ENCODE measurements at regions not wholly inside any gene's neighbourhood (a gene's known extent, or its start where the extent isn't known, plus 50 kb on each side); places are given as distances from the start of the nearest gene placed in this dataset.

DNA sequence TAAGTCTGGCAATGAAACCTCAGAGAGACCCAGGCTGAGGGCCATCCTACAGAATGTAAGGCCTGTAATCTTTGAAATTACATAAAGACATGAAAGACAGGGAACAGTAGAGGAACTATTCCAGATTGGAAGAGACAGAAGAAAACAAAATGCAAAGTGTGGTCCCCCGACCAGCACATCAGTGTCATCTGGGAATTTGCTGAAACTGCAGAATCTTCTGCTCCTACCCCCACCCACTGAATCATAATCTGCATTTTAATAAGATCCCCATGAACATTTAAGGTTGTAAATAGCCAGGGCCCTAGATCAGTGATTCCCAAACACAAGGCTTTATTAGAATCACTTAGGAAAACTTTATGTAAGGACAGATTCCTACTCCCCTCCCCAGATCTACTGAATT is 154.4 kb downstream of the NOC3L start:
- Mint-ChIP-seq H3K27me3 (no peaks in the 10 kb centered on the region), H3K27ac (no peak overlapping the region), H3K4me1 (peaks cover 0 to 15% (median 7%) of the 10 kb centered on the region in 3 donors), H3K9me3 (peaks cover 0 to 3% (median 0%) of the 10 kb centered on the region in 3 donors), H3K36me3 (no peaks in the 10 kb centered on the region), H3K4me3 (no peak overlapping the region)
- Histone ChIP-seq H3K9me3 (no peaks in the 10 kb centered on the region), H3K27me3 (replicated peaks in 1 of 2; ENCODE audit: control insufficient read depth in 2 of 2, extremely low read depth in 1 of 2, insufficient read depth in 2 of 2, low read length in 1 of 2) (peaks cover 0 to 2% of the 10 kb centered on the region in 2 experiments), H3K36me3 (ENCODE audit: control insufficient read depth in 2 of 2, extremely low read depth in 1 of 2, insufficient read depth in 1 of 2, low read length in 1 of 2) (no peaks in the 10 kb centered on the region), H3K4me3 (ENCODE audit: control insufficient read depth in 1 of 2, extremely low read depth in 1 of 2, low read length in 1 of 2) (no peak overlapping the region), H3K4me1 (ENCODE audit: control insufficient read depth in 1 of 2, extremely low read depth in 1 of 2, insufficient read depth in 2 of 2, low read length in 2 of 2) (peaks cover 0 to 8% of the 10 kb centered on the region in 2 experiments), H3K27ac (ENCODE audit: low read length) (no peak overlapping the region)
- WGBS (ENCODE audit: insufficient coverage), result 63% methylated on average over 1 of the region's 1 CpG
- DNase-seq (no peak), ATAC-seq (replicated peaks in 1 of 4) (no peak)
- CTCF ChIA-PET, result no interaction called here
- POLR2A ChIA-PET, result no interaction called here

DNA sequence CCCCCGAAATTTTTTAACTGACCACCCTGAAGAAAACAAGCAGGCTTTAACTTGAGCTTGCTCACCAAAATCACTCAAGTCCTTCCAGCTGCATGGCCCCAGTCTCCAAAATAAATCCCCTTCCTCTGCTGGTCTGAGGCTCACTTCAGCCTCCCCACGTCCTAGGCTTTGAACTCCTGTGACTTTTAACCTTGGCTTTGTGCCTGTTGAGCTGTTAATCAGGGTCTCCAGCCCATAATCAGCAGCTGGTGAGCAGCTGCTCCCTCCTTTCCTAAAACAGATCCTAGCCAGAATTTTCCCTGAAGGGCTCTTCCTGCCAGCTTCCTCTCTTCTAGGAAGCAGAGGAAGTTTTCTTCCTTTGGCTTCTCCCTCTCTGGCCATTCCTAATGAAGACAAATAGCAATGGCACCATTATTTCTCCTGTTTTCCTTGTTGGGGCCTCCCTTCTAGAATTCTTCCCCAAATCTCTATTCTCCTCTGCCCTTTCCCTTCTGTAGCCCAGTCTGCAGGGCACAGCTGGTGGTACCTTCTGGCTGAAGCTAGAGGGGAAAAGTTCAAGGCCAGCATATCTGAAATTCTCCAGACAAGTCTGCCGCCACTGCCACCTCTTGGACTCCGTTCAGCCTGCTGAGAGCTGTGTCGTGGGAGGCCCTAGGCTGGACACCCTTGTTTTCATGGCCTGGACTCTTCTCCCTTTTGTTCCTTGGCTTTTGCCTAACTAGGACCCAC is 152.1 kb downstream of the NOC3L start:
- no peak overlapping the region for H3K4me3 ChIP-seq (ENCODE audit: control insufficient read depth in 1 of 2, extremely low read depth in 1 of 2, low read length in 1 of 2)
- ChIA-PET POLR2A (no interaction called here), CTCF (no interaction called here)
- Mint-ChIP-seq H3K4me1 (peaks cover 0 to 15% (median 7%) of the 10 kb centered on the region in 3 donors), H3K9me3 (peaks cover 0 to 3% (median 0%) of the 10 kb centered on the region in 3 donors), H3K4me3 (no peak overlapping the region), H3K27ac (no peak overlapping the region), H3K36me3 (no peaks in the 10 kb centered on the region), H3K27me3 (peaks cover 8 to 9% of the 10 kb centered on the region in 2 donors)
- DNase-seq, result no peak
- H3K9me3 ChIP-seq, result no peaks in the 10 kb centered on the region
- peaks cover 0 to 6% of the 10 kb centered on the region in 2 experiments for H3K27me3 ChIP-seq (replicated peaks in 1 of 2; ENCODE audit: control insufficient read depth in 2 of 2, extremely low read depth in 1 of 2, insufficient read depth in 2 of 2, low read length in 1 of 2)
- no peaks in the 10 kb centered on the region for H3K36me3 ChIP-seq (ENCODE audit: control insufficient read depth in 2 of 2, extremely low read depth in 1 of 2, insufficient read depth in 1 of 2, low read length in 1 of 2)
- no peak overlapping the region for H3K27ac ChIP-seq (ENCODE audit: low read length)
- H3K4me1 ChIP-seq (ENCODE audit: control insufficient read depth in 1 of 2, extremely low read depth in 1 of 2, insufficient read depth in 2 of 2, low read length in 2 of 2), result peaks cover 0 to 8% of the 10 kb centered on the region in 2 experiments
- no peak for ATAC-seq (replicated peaks in 1 of 4)
- 65% methylated on average over 5 of the region's 5 CpGs for WGBS (ENCODE audit: insufficient coverage)

DNA sequence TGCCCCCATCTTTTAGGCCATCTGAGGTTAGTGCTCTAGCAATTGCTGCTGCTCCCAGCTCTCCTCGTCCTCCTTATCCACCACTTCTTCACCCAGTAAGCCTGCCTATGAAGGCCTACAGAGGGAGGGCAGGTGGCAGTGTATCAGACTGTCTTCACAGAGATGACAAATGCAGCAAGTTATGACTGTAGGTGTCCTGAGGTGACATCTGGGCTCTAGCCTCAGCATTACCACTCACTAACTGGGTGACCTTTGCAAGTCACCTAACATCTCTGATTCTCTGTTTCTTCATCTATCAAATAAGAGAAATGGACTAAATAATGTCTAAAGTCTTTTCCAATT is 151.6 kb downstream of the NOC3L start:
- H3K4me1 Mint-ChIP-seq, result peaks cover 0 to 10% (median 3%) of the 10 kb centered on the region in 3 donors
- peaks cover 8 to 9% of the 10 kb centered on the region in 2 donors for H3K27me3 Mint-ChIP-seq
- H3K36me3 Mint-ChIP-seq, result no peaks in the 10 kb centered on the region
- no peak overlapping the region for H3K4me3 Mint-ChIP-seq
- no peaks in the 10 kb centered on the region for H3K36me3 ChIP-seq (ENCODE audit: control insufficient read depth in 2 of 2, extremely low read depth in 1 of 2, insufficient read depth in 1 of 2, low read length in 1 of 2)
- DNase-seq (no peak), ATAC-seq (replicated peaks in 1 of 4) (no peak)
- ChIA-PET CTCF (no interaction called here), POLR2A (no interaction called here)
- no peaks in the 10 kb centered on the region for H3K9me3 ChIP-seq
- H3K4me1 ChIP-seq (ENCODE audit: control insufficient read depth in 1 of 2, extremely low read depth in 1 of 2, insufficient read depth in 2 of 2, low read length in 2 of 2), result peaks cover 0 to 6% of the 10 kb centered on the region in 2 experiments
- no peak overlapping the region for H3K27ac ChIP-seq (ENCODE audit: low read length)
- no peak overlapping the region for H3K4me3 ChIP-seq (ENCODE audit: control insufficient read depth in 1 of 2, extremely low read depth in 1 of 2, low read length in 1 of 2)
- no peak overlapping the region for H3K27ac Mint-ChIP-seq
- H3K27me3 ChIP-seq (replicated peaks in 1 of 2; ENCODE audit: control insufficient read depth in 2 of 2, extremely low read depth in 1 of 2, insufficient read depth in 2 of 2, low read length in 1 of 2), result peaks cover 3 to 8% of the 10 kb centered on the region in 2 experiments
- WGBS (ENCODE audit: insufficient coverage), result 67% methylated on average over 1 of the region's 1 CpG
- no peaks in the 10 kb centered on the region for H3K9me3 Mint-ChIP-seq

DNA sequence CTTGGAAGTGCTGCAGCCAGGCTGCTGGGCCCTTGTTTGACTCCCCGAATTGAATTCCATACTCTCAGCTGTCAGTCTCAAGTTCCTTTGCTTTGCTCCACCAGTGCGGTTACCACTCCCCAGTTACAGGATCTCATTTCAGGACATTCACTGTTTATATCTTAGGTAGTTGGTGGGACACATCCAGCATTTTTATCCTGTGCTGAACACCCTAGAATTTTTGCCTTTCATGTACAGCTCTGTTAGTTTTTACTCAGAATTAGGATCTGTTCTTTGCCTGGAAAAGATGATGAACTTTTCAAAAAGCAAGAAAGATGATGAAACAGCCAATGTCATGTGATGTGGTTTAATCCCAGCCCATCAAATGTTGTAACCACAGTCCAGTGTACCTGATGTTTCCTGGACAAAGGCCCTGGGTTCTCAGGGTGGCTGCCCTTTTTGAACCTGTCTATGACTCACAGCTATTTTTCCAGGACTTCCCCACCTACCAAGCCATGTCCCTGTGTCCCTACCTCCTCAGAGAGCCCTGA is 149.7 kb downstream of the NOC3L start:
- no peaks in the 10 kb centered on the region for H3K9me3 Mint-ChIP-seq
- no peak for ATAC-seq (replicated peaks in 1 of 4)
- H3K36me3 Mint-ChIP-seq, result no peaks in the 10 kb centered on the region
- DNase-seq, result no peak
- H3K27me3 ChIP-seq (replicated peaks in 1 of 2; ENCODE audit: control insufficient read depth in 2 of 2, extremely low read depth in 1 of 2, insufficient read depth in 2 of 2, low read length in 1 of 2), result peaks cover 3 to 10% of the 10 kb centered on the region in 2 experiments
- H3K4me3 ChIP-seq (ENCODE audit: control insufficient read depth in 1 of 2, extremely low read depth in 1 of 2, low read length in 1 of 2), result no peak overlapping the region
- no peaks in the 10 kb centered on the region for H3K4me1 Mint-ChIP-seq
- CTCF ChIA-PET, result no interaction called here
- no peaks in the 10 kb centered on the region for H3K36me3 ChIP-seq (ENCODE audit: control insufficient read depth in 2 of 2, extremely low read depth in 1 of 2, insufficient read depth in 1 of 2, low read length in 1 of 2)
- no peak overlapping the region for H3K27ac Mint-ChIP-seq
- no peak overlapping the region for H3K4me3 Mint-ChIP-seq
- no peak overlapping the region for H3K27ac ChIP-seq (ENCODE audit: low read length)
- 80% methylated on average over 1 of the region's 2 CpGs for WGBS (ENCODE audit: insufficient coverage)
- H3K27me3 Mint-ChIP-seq, result peaks cover 8 to 9% of the 10 kb centered on the region in 2 donors
- H3K4me1 ChIP-seq (ENCODE audit: control insufficient read depth in 1 of 2, extremely low read depth in 1 of 2, insufficient read depth in 2 of 2, low read length in 2 of 2), result no peaks in the 10 kb centered on the region
- H3K9me3 ChIP-seq, result no peaks in the 10 kb centered on the region
- POLR2A ChIA-PET, result no interaction called here

DNA sequence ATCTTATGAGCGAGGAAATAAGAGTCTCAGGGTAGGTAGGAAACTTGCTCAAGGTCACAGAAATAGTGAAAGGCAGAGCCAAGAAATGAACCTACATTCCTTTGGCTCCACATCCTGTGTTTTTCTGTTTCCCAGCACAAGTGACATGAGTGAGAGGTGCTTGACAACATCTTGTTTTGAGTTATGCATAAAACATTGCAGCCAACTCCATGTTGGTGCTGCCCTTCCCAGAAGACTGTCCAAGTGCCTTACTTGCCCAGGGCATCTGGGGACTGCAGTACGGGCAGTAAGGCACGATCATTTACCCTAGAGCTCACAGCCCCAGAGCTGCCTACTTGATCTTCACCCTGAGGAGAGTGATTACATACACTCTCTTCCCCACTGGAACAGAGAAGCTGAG is 148.8 kb downstream of the NOC3L start:
- H3K4me1 ChIP-seq (ENCODE audit: control insufficient read depth in 1 of 2, extremely low read depth in 1 of 2, insufficient read depth in 2 of 2, low read length in 2 of 2), result no peaks in the 10 kb centered on the region
- DNase-seq, result no peak
- peaks cover 8 to 9% of the 10 kb centered on the region in 2 donors for H3K27me3 Mint-ChIP-seq
- ChIA-PET POLR2A (no interaction called here), CTCF (no interaction called here)
- H3K27ac Mint-ChIP-seq, result no peak overlapping the region
- H3K36me3 Mint-ChIP-seq, result no peaks in the 10 kb centered on the region
- peaks cover 3 to 10% of the 10 kb centered on the region in 2 experiments for H3K27me3 ChIP-seq (replicated peaks in 1 of 2; ENCODE audit: control insufficient read depth in 2 of 2, extremely low read depth in 1 of 2, insufficient read depth in 2 of 2, low read length in 1 of 2)
- H3K36me3 ChIP-seq (ENCODE audit: control insufficient read depth in 2 of 2, extremely low read depth in 1 of 2, insufficient read depth in 1 of 2, low read length in 1 of 2), result no peaks in the 10 kb centered on the region
- no peaks in the 10 kb centered on the region for H3K4me1 Mint-ChIP-seq
- no peak overlapping the region for H3K4me3 Mint-ChIP-seq
- no peak overlapping the region for H3K27ac ChIP-seq (ENCODE audit: low read length)
- no peak overlapping the region for H3K4me3 ChIP-seq (ENCODE audit: control insufficient read depth in 1 of 2, extremely low read depth in 1 of 2, low read length in 1 of 2)
- no peaks in the 10 kb centered on the region for H3K9me3 ChIP-seq
- ATAC-seq (replicated peaks in 1 of 4), result no peak
- 52% methylated on average over 2 of the region's 3 CpGs for WGBS (ENCODE audit: insufficient coverage)
- no peaks in the 10 kb centered on the region for H3K9me3 Mint-ChIP-seq

DNA sequence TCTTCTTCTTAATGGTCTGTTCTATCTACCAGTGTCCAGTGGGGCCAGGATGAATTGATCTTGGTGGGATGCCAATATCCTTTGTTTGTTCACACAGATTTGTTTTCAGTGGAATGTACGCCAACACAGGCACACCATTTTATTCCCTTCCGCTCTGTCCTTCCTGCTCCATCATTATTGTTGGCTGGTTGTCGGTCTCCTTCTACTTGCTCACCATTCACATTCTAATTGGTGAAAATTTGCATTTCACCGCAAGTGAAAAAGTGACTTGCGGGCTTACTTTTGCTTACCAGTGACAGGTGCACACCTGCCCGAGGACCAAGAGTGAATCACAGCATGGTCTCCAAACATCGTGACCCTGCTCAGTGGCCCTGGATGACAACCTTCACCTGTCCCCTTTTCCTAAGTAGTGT is 148.3 kb downstream of the NOC3L start:
- 63% methylated on average over 3 of the region's 7 CpGs for WGBS (ENCODE audit: insufficient coverage)
- Mint-ChIP-seq H3K36me3 (no peaks in the 10 kb centered on the region), H3K9me3 (no peaks in the 10 kb centered on the region), H3K4me1 (no peaks in the 10 kb centered on the region), H3K4me3 (no peak overlapping the region), H3K27me3 (peaks cover 9 to 12% of the 10 kb centered on the region in 2 donors), H3K27ac (no peak overlapping the region)
- CTCF ChIA-PET, result no interaction called here
- POLR2A ChIA-PET, result no interaction called here
- Histone ChIP-seq H3K36me3 (ENCODE audit: control insufficient read depth in 2 of 2, extremely low read depth in 1 of 2, insufficient read depth in 1 of 2, low read length in 1 of 2) (no peaks in the 10 kb centered on the region), H3K4me3 (ENCODE audit: control insufficient read depth in 1 of 2, extremely low read depth in 1 of 2, low read length in 1 of 2) (no peak overlapping the region), H3K27me3 (replicated peaks in 1 of 2; ENCODE audit: control insufficient read depth in 2 of 2, extremely low read depth in 1 of 2, insufficient read depth in 2 of 2, low read length in 1 of 2) (peaks cover 3 to 10% of the 10 kb centered on the region in 2 experiments), H3K4me1 (ENCODE audit: control insufficient read depth in 1 of 2, extremely low read depth in 1 of 2, insufficient read depth in 2 of 2, low read length in 2 of 2) (no peaks in the 10 kb centered on the region), H3K27ac (ENCODE audit: low read length) (no peak overlapping the region), H3K9me3 (no peaks in the 10 kb centered on the region)
- no peak for DNase-seq
- ATAC-seq (replicated peaks in 1 of 4), result no peak
